Fibroblast of lung (primary cell): ENCODE measurements at regions not wholly inside any gene's neighbourhood (a gene's known extent, or its start where the extent isn't known, plus 50 kb on each side); places are given as distances from the start of the nearest gene placed in this dataset.

Experiments used
- DNase-seq, 2 donors: peaks; one replicate each; pipeline versions ENCODE4 v3.0.0 to v3.0.0-alpha.2; 2010; ENCODE audit warnings: low read depth in 2 of 2
- H2AFZ ChIP-seq: 2 replicates; pipeline ENCODE4 v1.5.1; 2012; ENCODE audit warnings: low read length, control low read depth, inconsistent platforms
- H3K27ac ChIP-seq: 2 replicates; pipeline ENCODE4 v1.5.1; 2011; ENCODE audit warnings: low read length, control low read depth; ENCODE audit not compliant: insufficient read depth
- H3K27me3 ChIP-seq: 2 replicates; pipeline ENCODE4 v1.5.1; 2011; ENCODE audit warnings: mild to moderate bottlenecking, low read length; ENCODE audit not compliant: control insufficient read depth, insufficient read depth
- H3K36me3 ChIP-seq: 2 replicates; pipeline ENCODE4 v1.5.1; 2011; ENCODE audit warnings: low read length; ENCODE audit not compliant: control insufficient read depth, insufficient read depth
- H3K4me1 ChIP-seq: 2 replicates; pipeline ENCODE4 v1.5.1; 2011; ENCODE audit warnings: low read length; ENCODE audit not compliant: control insufficient read depth, insufficient read depth; ENCODE audit errors: extremely low read depth
- H3K4me2 ChIP-seq: 2 replicates; pipeline ENCODE4 v1.5.1; 2011; ENCODE audit warnings: low read length, control low read depth; ENCODE audit not compliant: insufficient read depth; ENCODE audit errors: extremely low read depth
- H3K4me3 ChIP-seq, 4 experiments: fragments of 200-600 bp in 1 of 4; sonication (generic) in 1 of 4; replicated peaks in 1 of 4; 2 replicates each; pipeline ENCODE4 v1.5.1; 2011 to 2016; ENCODE audit warnings: low read length in 4 of 4, low read depth in 3 of 4, mild to moderate bottlenecking in 3 of 4, control low read depth in 2 of 4, inconsistent platforms in 1 of 4, mixed read lengths in 1 of 4; ENCODE audit not compliant: insufficient read depth in 1 of 4; ENCODE audit errors: control extremely low read depth in 1 of 4
- H3K79me2 ChIP-seq: 2 replicates; pipeline ENCODE4 v1.5.1; 2012; ENCODE audit warnings: mild to moderate bottlenecking, low read length, inconsistent platforms; ENCODE audit not compliant: control insufficient read depth, insufficient read depth
- H3K9ac ChIP-seq: 2 replicates; pipeline ENCODE4 v1.5.1; 2011; ENCODE audit warnings: mild to moderate bottlenecking, low read length, control low read depth; ENCODE audit not compliant: insufficient read depth
- H3K9me3 ChIP-seq: 2 replicates; pipeline ENCODE4 v1.5.1; 2012; ENCODE audit warnings: low read depth, low read length; ENCODE audit not compliant: control insufficient read depth, insufficient read depth
- H4K20me1 ChIP-seq: 2 replicates; pipeline ENCODE4 v1.5.1; 2011; ENCODE audit warnings: low read length; ENCODE audit not compliant: control insufficient read depth, insufficient read depth; ENCODE audit errors: extremely low read depth
- CTCF ChIP-seq, 2 donors: IDR thresholded peaks in 1 of 2; conservative IDR thresholded peaks in 1 of 2; 1 replicate in 1 of 2; 2 replicates in 1 of 2; pipeline ENCODE4 v1.5.1; 2011 to 2012; ENCODE audit warnings: low read length in 2 of 2, control low read depth in 1 of 2, inconsistent platforms in 1 of 2, low read depth in 1 of 2, mild to moderate bottlenecking in 1 of 2
- EZH2 ChIP-seq: IDR thresholded peaks from 2 replicates; pipeline ENCODE4 v1.5.1; 2012; ENCODE audit warnings: low read length, control low read depth, mild to moderate bottlenecking; ENCODE audit errors: missing control alignments

- no peaks in the 10 kb centered on the region for H3K4me1 ChIP-seq
- no peaks in the 10 kb centered on the region for H3K79me2 ChIP-seq
- H3K36me3 ChIP-seq = no peaks in the 10 kb centered on the region
- H3K9ac ChIP-seq = no peak overlapping the region
- H3K27me3 ChIP-seq = no peaks in the 10 kb centered on the region
- no peak for TF ChIP-seq CTCF (conservative IDR thresholded peaks at IDR 0.05 in 1 of 2, IDR thresholded peaks at IDR 0.05 in 1 of 2; ENCODE audit: low read depth in 1 of 2, low read length in 2 of 2)
- TF ChIP-seq EZH2 = no peak
- H3K9me3 ChIP-seq = no peaks in the 10 kb centered on the region
- DNase-seq = no peak
- no peak overlapping the region for H2AFZ ChIP-seq
- no peak overlapping the region for H3K4me3 ChIP-seq
- no peak overlapping the region for H3K4me2 ChIP-seq
- H3K27ac ChIP-seq = no peak overlapping the region
- no peaks in the 10 kb centered on the region for H4K20me1 ChIP-seq
Measured at GRCh38 chr7:119127706-119128105, 903.2 kb downstream of the ANKRD7 start.

GRCh38 chr7:119132436-119132835 lies 907.9 kb downstream of the ANKRD7 start:
- Histone ChIP-seq H3K4me2 (no peak overlapping the region), H4K20me1 (no peaks in the 10 kb centered on the region), H3K27me3 (no peaks in the 10 kb centered on the region), H3K9ac (no peak overlapping the region), H3K4me1 (no peaks in the 10 kb centered on the region), H3K4me3 (no peak overlapping the region), H3K36me3 (no peaks in the 10 kb centered on the region), H2AFZ (no peak overlapping the region), H3K27ac (no peak overlapping the region), H3K9me3 (no peaks in the 10 kb centered on the region), H3K79me2 (no peaks in the 10 kb centered on the region)
- TF ChIP-seq EZH2 (no peak), CTCF (conservative IDR thresholded peaks at IDR 0.05 in 1 of 2, IDR thresholded peaks at IDR 0.05 in 1 of 2; ENCODE audit: low read depth in 1 of 2, low read length in 2 of 2) (no peak)
- no peak for DNase-seq

- H3K36me3 ChIP-seq = no peaks in the 10 kb centered on the region
- no peak overlapping the region for H3K4me2 ChIP-seq
- H2AFZ ChIP-seq = no peak overlapping the region
- no peaks in the 10 kb centered on the region for H3K9me3 ChIP-seq
- TF ChIP-seq CTCF (conservative IDR thresholded peaks at IDR 0.05 in 1 of 2, IDR thresholded peaks at IDR 0.05 in 1 of 2; ENCODE audit: low read depth in 1 of 2, low read length in 2 of 2) (no peak), EZH2 (no peak)
- no peaks in the 10 kb centered on the region for H4K20me1 ChIP-seq
- no peaks in the 10 kb centered on the region for H3K4me1 ChIP-seq
- no peak overlapping the region for H3K27ac ChIP-seq
- H3K4me3 ChIP-seq = no peak overlapping the region
- H3K79me2 ChIP-seq = no peaks in the 10 kb centered on the region
- DNase-seq = no peak
- H3K27me3 ChIP-seq = no peaks in the 10 kb centered on the region
- H3K9ac ChIP-seq = no peak overlapping the region
Measured at GRCh38 chr7:119167431-119167830, 942.9 kb downstream of the ANKRD7 start.
